ENCODE measurements at regions not wholly inside any gene's neighbourhood (a gene's known extent, or its start where the extent isn't known, plus 50 kb on each side); places are given as distances from the start of the nearest gene placed in this dataset.

DNA sequence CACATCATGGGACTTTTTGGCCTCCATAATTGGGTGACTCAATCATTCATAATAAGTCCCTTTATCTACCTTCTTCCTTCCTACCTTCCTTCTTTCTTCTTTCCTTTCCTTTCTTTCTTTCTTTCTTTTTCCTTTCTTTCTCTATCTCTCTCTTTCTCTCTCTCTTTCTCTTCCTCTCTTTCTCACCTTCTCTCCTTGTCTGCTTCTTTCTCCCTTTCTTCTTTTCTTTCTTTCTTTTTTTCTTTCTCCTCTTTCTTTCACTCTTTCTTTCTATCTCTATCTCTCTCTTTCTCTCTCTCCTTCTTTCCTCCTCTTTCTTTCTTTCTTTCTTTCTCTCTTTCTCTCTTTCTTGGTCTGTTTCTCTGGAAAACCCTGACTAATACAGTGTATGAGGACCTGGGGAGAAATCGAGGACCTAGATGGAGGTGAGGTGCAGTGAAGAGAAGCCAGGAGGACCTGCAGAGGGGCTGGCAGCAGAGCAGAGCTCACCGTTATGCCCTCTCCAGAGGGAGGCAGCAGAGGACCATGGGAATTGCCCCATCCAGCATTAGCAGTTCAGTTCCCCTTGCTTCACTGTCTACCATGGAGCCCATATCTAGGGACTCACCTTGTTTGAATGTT lies 52.7 kb upstream of the BTRC start (continued):
- TF ChIP-seq, protein P1, sequence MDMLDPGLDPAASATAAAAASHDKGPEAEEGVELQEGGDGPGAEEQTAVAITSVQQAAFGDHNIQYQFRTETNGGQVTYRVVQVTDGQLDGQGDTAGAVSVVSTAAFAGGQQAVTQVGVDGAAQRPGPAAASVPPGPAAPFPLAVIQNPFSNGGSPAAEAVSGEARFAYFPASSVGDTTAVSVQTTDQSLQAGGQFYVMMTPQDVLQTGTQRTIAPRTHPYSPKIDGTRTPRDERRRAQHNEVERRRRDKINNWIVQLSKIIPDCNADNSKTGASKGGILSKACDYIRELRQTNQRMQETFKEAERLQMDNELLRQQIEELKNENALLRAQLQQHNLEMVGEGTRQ (IDR thresholded peaks at IDR 0.05) = no peak

DNA sequence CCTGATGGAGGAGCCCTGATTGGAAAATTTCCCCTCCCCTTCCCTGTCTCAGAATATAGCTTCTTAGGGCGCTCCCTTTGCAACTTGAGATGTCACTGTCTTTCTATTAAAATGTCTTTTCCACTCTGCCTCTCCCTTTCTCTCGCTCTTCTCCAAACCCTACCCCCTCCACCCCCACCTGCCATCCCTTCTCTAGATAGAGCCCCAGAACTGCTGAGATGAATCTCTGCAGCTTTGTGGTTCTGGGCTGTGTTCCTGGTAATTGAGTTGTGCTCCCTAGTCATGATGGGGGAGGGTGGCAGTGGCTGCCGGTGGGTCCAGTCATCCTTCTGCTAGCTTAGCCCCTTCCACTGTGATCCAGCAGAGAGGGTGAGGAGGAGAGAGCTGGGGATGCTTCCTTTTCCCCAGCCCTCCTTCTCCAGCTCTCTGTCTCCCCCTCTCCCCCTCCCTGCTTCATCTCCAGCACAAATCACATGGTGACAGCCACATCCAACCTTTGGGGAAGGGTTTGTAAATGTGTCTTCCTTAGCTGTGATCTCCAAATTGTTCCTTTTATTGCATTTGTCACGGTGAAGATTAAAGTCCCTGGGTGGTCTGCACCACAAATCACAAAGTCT lies 50.8 kb upstream of the BTRC start:
- Histone ChIP-seq H3K9me3 (no peaks in the 10 kb centered on the region), H3K27ac (no peak overlapping the region), H3K4me1 (no peaks in the 10 kb centered on the region), H3K4me2 (no peak overlapping the region), H3K4me3 (no peak overlapping the region)
- FAIRE-seq = no peak
- WGBS (ENCODE audit: missing lambda C conversion rate) = 39% methylated on average over 4 of the region's 4 CpGs
- DNase-seq (ENCODE audit: low read depth in 1 of 2, low spot score in 1 of 2) = no peak
- CTCF ChIA-PET = interaction anchor here (0.6 to 5.9 kb wide), 14 partner anchors 10 to 267 kb away, joined by 3 to 38 read pairs (median 5); no protein-coding TSS in a partner anchor
- TF ChIP-seq FOSL2 (IDR thresholded peaks at IDR 0.05) (no peak), FOSL2 (CRISPR knock-in tag; IDR thresholded peaks at IDR 0.05) (no peak), RFX5 (IDR thresholded peaks at IDR 0.05) (no peak), BHLHE40 (IDR thresholded peaks at IDR 0.05; ENCODE audit: low read depth, low read length) (no peak), CBX2 (IDR thresholded peaks at IDR 0.05; ENCODE audit: borderline replicate concordance, low read depth) (no peak)
- POLR2A ChIA-PET = no interaction called here
- ATAC-seq = no peak
